ENCODE measurements at regions not wholly inside any gene's neighbourhood (a gene's known extent, or its start where the extent isn't known, plus 50 kb on each side); places are given as distances from the start of the nearest gene placed in this dataset.

DNA sequence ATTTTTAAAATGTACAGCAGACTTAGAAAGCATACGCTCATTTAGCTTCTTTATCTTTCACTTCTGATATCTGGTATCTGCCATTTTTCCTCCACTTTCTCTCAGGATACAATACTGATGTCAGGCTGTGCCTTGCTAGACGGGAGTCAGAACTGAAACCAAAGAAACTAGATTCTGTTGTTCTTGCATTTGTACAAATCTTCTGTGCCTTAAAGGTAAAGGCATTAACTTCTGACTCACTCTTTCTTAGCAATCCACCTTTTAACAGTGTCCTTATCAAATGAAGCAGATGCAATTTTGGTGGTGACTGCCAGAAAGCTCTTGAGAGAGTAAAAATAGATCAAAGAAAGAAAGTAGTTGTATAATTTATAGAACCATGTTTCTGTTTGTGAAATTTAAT, 370.4 kb downstream of the PCDH20 start:
- H3K27me3 ChIP-seq = no peaks in the 10 kb centered on the region

DNA sequence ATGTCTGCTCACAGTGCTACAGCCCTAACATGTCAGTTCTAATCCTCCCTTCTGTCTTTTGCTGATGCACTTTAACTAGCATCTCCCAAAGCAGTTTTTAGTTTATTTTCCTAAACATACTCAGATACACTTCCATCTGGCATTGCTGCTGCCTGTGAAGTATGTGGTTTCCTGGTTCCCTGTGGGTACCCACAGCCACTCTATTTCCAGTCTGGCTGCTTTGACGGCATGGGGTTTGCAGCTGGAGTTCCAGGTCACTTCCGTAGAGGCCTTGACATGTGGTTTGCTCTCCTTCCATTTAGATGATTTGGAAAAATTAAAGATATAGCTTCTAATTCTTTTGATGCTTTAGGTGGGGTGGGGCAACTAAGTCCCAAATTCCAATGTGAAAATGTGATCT, 375.5 kb downstream of the PCDH20 start:
- TF ChIP-seq, protein P1, sequence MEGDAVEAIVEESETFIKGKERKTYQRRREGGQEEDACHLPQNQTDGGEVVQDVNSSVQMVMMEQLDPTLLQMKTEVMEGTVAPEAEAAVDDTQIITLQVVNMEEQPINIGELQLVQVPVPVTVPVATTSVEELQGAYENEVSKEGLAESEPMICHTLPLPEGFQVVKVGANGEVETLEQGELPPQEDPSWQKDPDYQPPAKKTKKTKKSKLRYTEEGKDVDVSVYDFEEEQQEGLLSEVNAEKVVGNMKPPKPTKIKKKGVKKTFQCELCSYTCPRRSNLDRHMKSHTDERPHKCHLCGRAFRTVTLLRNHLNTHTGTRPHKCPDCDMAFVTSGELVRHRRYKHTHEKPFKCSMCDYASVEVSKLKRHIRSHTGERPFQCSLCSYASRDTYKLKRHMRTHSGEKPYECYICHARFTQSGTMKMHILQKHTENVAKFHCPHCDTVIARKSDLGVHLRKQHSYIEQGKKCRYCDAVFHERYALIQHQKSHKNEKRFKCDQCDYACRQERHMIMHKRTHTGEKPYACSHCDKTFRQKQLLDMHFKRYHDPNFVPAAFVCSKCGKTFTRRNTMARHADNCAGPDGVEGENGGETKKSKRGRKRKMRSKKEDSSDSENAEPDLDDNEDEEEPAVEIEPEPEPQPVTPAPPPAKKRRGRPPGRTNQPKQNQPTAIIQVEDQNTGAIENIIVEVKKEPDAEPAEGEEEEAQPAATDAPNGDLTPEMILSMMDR (IDR thresholded peaks at IDR 0.05) = no peak
- Histone ChIP-seq H3K4me1 (no peaks in the 10 kb centered on the region), H3K9me3 (no peaks in the 10 kb centered on the region), H3K36me3 (no peaks in the 10 kb centered on the region), H3K27me3 (no peaks in the 10 kb centered on the region), H3K4me3 (no peak overlapping the region), H3K27ac (no peak overlapping the region)
- DNase-seq = no peak
- intact Hi-C loops (cut with DNase I) = no loop called here
- no peak for ATAC-seq

More for the DNA sequence above, 370.4 kb downstream of the PCDH20 start:
- Histone ChIP-seq H3K27ac (no peak overlapping the region), H3K36me3 (no peaks in the 10 kb centered on the region), H3K4me3 (no peak overlapping the region), H3K4me1 (no peaks in the 10 kb centered on the region), H3K9me3 (no peaks in the 10 kb centered on the region)
- no peak for DNase-seq
- peak; percentile 25 for ATAC-seq
- TF ChIP-seq, protein P1 (IDR thresholded peaks at IDR 0.05) = no peak
- intact Hi-C loops (cut with DNase I) = no loop called here

DNA sequence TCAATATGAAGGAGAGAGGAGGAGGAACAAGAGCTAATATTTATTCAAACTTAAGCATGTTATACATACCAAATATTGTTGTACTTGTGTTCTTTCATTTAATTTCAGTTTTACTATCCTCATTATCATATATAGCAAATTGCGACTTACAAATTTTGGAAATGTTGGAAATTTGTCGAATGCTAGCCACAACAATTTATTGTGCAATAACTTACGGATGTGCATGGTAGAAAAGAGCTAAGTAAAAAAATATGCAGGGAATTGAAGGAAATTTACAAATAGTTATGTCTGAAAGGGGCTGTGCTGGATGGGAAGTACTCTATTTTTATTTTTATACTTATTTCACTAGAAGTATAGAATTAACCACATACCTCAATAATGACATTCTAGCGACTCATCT, 376.3 kb downstream of the PCDH20 start:
- DNase-seq = no peak
- intact Hi-C loops (cut with DNase I) = no loop called here
- no peaks in the 10 kb centered on the region for H3K27me3 ChIP-seq
- H3K4me1 ChIP-seq = no peaks in the 10 kb centered on the region
- no peak for ATAC-seq
- TF ChIP-seq, protein P1 (IDR thresholded peaks at IDR 0.05) = no peak
- no peak overlapping the region for H3K27ac ChIP-seq
- H3K4me3 ChIP-seq = no peak overlapping the region
- no peaks in the 10 kb centered on the region for H3K9me3 ChIP-seq
- no peaks in the 10 kb centered on the region for H3K36me3 ChIP-seq

DNA sequence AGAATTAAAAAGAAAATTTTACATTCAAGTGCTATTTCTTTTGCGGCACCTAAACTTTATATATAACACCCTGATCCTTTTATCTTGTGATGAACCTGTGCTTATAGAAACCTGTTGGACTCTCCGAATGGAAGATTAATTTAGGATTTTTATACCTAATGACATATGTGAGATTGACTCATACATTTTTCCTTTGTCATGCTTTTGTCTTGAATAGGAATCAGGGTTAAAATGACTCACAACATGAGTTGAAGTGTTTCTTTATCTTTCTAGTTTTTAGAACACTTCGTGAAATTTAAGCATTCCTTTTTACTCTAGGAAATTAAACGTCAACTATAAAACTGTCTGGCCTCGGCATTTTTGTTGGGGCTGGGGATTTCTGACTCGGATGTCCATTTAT, 378.9 kb downstream of the PCDH20 start:
- TF ChIP-seq, protein P1 (IDR thresholded peaks at IDR 0.05) = no peak
- no peak overlapping the region for H3K4me3 ChIP-seq
- H3K4me1 ChIP-seq = no peaks in the 10 kb centered on the region
- H3K27me3 ChIP-seq = no peaks in the 10 kb centered on the region
- DNase-seq (no peak), ATAC-seq (no peak)
- intact Hi-C loops (cut with DNase I) = no loop called here
- H3K36me3 ChIP-seq = no peaks in the 10 kb centered on the region
- H3K27ac ChIP-seq = no peak overlapping the region
- H3K9me3 ChIP-seq = no peaks in the 10 kb centered on the region

DNA sequence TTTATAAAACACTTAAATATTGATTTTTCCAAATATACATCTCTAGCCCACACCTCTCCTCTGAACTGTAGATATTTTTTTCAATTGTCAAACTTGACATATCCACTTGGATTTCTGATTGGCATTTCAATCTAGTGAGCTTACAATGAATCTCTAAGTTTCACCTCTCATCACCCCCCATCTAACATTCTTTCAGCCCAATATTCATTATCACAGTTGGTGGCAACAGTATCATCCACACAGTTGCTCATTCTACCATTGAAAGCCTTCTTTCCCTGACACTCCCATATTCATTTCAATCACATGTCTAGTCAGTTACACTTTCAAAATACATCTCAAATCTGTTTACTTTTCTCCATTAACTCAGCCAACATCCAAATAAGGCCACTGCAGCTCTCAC, 385.2 kb downstream of the PCDH20 start:
- DNase-seq = no peak
- ATAC-seq = no peak
- TF ChIP-seq, protein P1 (IDR thresholded peaks at IDR 0.05) = no peak

More for the DNA sequence above, 385.2 kb downstream of the PCDH20 start:
- no peak overlapping the region for H3K4me3 ChIP-seq
- no peak overlapping the region for H3K27ac ChIP-seq
- H3K36me3 ChIP-seq = no peaks in the 10 kb centered on the region
- H3K9me3 ChIP-seq = no peaks in the 10 kb centered on the region
- intact Hi-C loops (cut with DNase I) = no loop called here
- no peaks in the 10 kb centered on the region for H3K4me1 ChIP-seq
- H3K27me3 ChIP-seq = no peaks in the 10 kb centered on the region

Measured in left lung (tissue), 4 donors.